HFF-Myc (cell line): ENCODE measurements at regions not wholly inside any gene's neighbourhood (a gene's known extent, or its start where the extent isn't known, plus 50 kb on each side); places are given as distances from the start of the nearest gene placed in this dataset.
A peak's percentile ranks its signal among the peaks of the same experiment; 100 is the strongest.
"Not testable (repeated sequence)": the region's sequence is repeated elsewhere in the genome, so short reads cannot be mapped to it uniquely, and the experiment has no call there.

ENCODE experiments used
- DNase-seq: peaks from one replicate; pipeline ENCODE4 v3.0.0-alpha.2; 2011; ENCODE audit warnings: low read depth; ENCODE audit errors: extremely low read depth
- H3K4me3 ChIP-seq: replicated peaks from 2 replicates; pipeline ENCODE4 v1.5.1; 2011; ENCODE audit warnings: low read depth, mild to moderate bottlenecking, control low read depth, low read length
- TF ChIP-seq, protein P1 (sequence below): IDR thresholded peaks from 2 replicates; pipeline ENCODE4 v1.5.1; 2012; ENCODE audit warnings: mild to moderate bottlenecking, low read depth, low read length, control low read depth; ENCODE audit errors: missing control alignments

DNA sequence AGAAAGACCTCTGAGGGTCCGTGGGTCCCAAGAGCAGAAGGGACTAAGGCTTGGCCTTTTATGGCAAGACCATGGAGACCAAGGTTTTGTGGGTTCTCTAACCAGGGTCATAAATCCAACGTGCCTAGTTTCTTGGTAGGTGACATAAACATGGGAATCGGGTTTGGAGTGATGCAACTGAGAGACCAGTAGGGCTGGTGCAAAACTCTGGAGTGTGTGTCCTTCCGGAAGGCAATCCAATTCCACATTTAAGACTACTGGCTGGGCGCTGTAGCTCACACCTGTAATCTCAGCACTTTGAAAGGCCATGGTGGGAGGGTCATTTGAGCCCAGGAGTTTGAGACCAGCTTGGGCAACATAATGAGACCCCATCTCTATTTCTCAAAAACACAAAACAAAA is 116.5 kb upstream of the ARG1 start:
- no peak overlapping the region for H3K4me3 ChIP-seq
- no peak for DNase-seq
- TF ChIP-seq, protein P1, sequence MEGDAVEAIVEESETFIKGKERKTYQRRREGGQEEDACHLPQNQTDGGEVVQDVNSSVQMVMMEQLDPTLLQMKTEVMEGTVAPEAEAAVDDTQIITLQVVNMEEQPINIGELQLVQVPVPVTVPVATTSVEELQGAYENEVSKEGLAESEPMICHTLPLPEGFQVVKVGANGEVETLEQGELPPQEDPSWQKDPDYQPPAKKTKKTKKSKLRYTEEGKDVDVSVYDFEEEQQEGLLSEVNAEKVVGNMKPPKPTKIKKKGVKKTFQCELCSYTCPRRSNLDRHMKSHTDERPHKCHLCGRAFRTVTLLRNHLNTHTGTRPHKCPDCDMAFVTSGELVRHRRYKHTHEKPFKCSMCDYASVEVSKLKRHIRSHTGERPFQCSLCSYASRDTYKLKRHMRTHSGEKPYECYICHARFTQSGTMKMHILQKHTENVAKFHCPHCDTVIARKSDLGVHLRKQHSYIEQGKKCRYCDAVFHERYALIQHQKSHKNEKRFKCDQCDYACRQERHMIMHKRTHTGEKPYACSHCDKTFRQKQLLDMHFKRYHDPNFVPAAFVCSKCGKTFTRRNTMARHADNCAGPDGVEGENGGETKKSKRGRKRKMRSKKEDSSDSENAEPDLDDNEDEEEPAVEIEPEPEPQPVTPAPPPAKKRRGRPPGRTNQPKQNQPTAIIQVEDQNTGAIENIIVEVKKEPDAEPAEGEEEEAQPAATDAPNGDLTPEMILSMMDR, result no peak

DNA sequence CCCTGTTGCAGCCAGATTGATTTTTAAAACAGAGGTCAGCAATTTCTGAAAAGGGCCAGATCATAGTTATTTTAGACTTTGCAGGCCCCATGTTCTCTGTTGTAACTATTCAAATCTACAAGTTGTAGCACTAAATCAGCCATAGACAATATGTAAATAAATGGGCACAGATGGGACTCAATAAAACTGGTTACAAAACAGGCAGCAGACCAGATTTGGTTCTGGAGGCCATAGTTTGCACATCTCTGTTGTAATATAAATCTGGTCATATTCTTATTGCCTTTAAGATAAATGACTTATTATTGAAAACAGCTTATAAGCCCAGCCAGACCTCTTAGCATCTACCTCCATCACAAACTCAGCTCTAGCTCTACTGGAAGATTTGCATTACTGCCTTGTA is 114.0 kb upstream of the ARG1 start:
- no peak overlapping the region for H3K4me3 ChIP-seq
- TF ChIP-seq, protein P1, result no peak
- no peak for DNase-seq

DNA sequence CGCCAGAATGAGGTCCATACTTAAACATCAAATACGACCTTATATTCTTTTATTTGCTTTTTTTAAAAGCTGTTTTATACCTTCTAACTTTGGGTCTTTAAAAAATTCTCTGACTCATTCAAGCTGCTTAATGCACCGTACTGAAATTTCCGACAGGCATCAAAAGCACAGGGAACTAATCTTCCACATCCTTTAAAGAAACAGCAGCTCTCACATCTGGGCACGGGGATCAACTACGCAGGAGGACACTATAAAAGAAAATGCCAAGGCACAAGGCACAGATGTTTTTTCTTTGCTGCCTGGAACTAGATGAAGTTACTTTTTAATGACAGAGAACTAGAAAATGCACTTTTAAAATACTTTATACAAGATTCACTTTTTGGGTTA is 112.4 kb upstream of the ARG1 start:
- H3K4me3 ChIP-seq, result no peak overlapping the region
- peak; percentile 47 for DNase-seq
- TF ChIP-seq, protein P1, result no peak

DNA sequence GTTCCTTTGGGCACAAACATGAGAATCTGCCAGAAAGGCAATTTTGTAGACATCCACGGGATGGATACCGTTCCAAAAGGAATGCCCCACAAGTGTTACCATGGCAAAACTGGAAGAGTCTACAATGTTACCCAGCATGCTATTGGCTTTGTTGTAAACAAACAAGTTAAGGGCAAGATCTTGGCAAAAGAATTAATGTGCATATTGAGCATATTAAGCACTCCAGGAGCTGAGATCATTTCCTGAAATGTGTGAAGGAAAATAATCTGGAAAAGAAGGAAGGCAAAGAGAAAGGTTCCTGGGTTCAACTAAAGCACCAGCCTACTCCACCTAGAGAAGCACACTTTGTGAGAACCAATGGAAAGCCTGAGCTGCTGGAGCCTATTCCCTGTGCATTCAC is 103.9 kb upstream of the ARG1 start:
- peak; percentile 19 for DNase-seq
- TF ChIP-seq, protein P1, result no peak

DNA sequence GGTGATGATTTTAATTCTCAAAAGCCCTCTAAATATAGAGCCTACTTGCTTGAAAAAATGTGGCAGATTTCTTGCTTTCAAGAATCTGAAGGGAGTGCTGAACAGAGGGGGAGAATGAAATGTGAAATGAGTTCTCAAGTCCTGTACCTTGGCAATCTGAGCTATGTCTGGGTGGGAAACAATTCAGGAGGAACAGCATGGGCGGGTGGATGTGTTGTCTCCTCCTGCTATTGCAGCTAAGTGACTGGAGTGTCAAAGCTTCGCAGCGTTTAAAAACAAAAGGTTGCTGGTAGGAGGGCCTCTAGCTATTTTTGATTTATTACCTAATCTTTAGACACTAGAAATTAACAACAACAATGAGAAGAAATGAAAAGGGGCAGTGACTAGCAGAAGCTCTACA is 102.5 kb upstream of the ARG1 start:
- DNase-seq, result no peak

More for the DNA sequence above, 103.9 kb upstream of the ARG1 start:
- H3K4me3 ChIP-seq, result no peak overlapping the region

DNA sequence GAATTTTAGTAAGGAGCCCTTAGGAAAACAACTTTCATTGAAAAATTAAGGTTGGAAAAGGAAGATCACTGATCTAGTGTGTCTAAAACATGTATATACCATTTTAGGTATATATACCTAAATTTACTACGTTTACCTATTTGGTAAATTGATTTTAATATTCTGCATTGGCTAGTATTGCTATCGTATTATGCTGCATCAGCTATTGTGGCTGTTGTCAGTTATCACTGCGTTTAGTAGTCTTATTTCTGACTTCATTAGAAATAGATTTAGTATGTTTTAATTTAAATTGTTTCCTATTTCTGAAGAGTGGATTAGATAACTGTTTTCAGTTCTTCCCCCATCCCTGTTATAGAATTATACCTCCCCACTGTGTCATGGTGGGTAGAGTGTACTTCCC is 101.7 kb upstream of the ARG1 start:
- no peak for DNase-seq
- H3K4me3 ChIP-seq, result no peak overlapping the region
- TF ChIP-seq, protein P1, result no peak

More for the DNA sequence above, 102.5 kb upstream of the ARG1 start:
- TF ChIP-seq, protein P1, result no peak
- no peak overlapping the region for H3K4me3 ChIP-seq

DNA sequence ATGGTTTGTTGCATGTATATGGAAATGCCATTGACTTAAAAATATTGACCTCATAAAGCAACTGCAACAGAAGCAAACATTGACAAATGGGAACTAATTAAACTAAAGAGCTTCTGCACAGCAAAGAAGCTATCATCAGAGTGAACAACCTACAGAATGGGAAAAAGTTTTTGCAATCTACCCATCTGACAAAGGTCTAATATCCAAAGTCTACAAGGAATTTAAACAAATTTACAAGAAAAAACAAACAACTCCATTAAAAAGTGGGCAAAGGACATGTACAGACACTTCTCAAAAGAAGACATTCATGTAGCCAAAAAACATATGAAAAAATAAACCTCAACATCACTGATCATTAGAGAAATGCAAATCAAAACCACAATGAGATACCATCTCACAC is 99.7 kb upstream of the ARG1 start:
- not testable (repeated sequence) for DNase-seq

More for the DNA sequence above, 99.7 kb upstream of the ARG1 start:
- H3K4me3 ChIP-seq, result not testable (repeated sequence)
